Stomach (tissue), 8 donors: ENCODE measurements at regions not wholly inside any gene's neighbourhood (a gene's known extent, or its start where the extent isn't known, plus 50 kb on each side); places are given as distances from the start of the nearest gene placed in this dataset.

Source experiments
- DNase-seq, 2 donors: peaks; one replicate each; pipeline versions ENCODE4 v3.0.0 to v3.0.0-alpha.2; 2013 to 2019
- H3K27ac ChIP-seq, 5 donors: fragments of 200-600 bp in 4 of 5; sonication (generic) in 4 of 5; one replicate each; pipeline ENCODE4 v1.5.1; 2013 to 2019; ENCODE audit warnings: mild to moderate bottlenecking in 1 of 5, moderate library complexity in 1 of 5
- H3K27me3 ChIP-seq, 3 donors: fragments of 200-600 bp; sonication (generic); one replicate each; pipeline ENCODE4 v1.5.1; 2017 to 2019; ENCODE audit warnings: mixed run types in 1 of 3
- H3K36me3 ChIP-seq, 4 donors: fragments of 200-600 bp; sonication (generic); 1 replicate in 3 of 4; 2 replicates in 1 of 4; pipeline ENCODE4 v1.5.1; 2016 to 2019
- H3K4me1 ChIP-seq, 4 donors: fragments of 200-600 bp; sonication (generic); one replicate each; pipeline ENCODE4 v1.5.1; 2016 to 2019
- H3K4me3 ChIP-seq, 4 donors: fragments of 200-600 bp; sonication (generic) in 3 of 4; one replicate each; pipeline ENCODE4 v1.5.1; 2016 to 2019; ENCODE audit warnings: mild to moderate bottlenecking in 1 of 4
- H3K9me3 ChIP-seq, 4 donors: fragments of 200-600 bp; sonication (generic); one replicate each; pipeline ENCODE4 v1.5.1; 2016 to 2019
- EP300 ChIP-seq: sonication (generic); formaldehyde crosslinking; IDR thresholded peaks from one replicate; pipeline ENCODE4 v1.6.1; 2017; ENCODE audit warnings: antibody characterized with exemption
- POLR2A ChIP-seq, 4 donors: fragments of 450-650 bp; IDR thresholded peaks; one replicate each; pipeline ENCODE4 v1.6.1; 2016; ENCODE audit warnings: antibody characterized with exemption in 4 of 4, control low read depth in 2 of 4, mild to moderate bottlenecking in 1 of 4, moderate library complexity in 1 of 4
- POLR2AphosphoS5 ChIP-seq, 3 donors: sonication (generic); formaldehyde crosslinking; IDR thresholded peaks; one replicate each; pipeline ENCODE4 v1.6.1; 2016; ENCODE audit warnings: antibody characterized with exemption in 3 of 3
- WGBS, 5 donors: extraction: QIAGEN DNeasy Blood & Tissue Kit in 3 of 5; methylation state at CpG; one replicate each; pipeline versions ENCODE4 v1.1.5 to v1.1.7; 2013 to 2018; 5-methylcytosine and 5-hydroxymethylcytosine counted together
- intact Hi-C: fragments of 100-400 bp; cut with DNase I; formaldehyde crosslinking; loops from one replicate; pipeline ENCODE4 v1.15.1; 2023; ENCODE audit warnings: low total_unique reads
- TF ChIP-seq, protein P1 (sequence below), 7 experiments: fragments of 450-650 bp in 4 of 7; fragments of 200-600 bp in 3 of 7; sonication (generic) in 3 of 7; IDR thresholded peaks; one replicate each; pipeline ENCODE4 v1.5.1; 2016 to 2019; ENCODE audit warnings: antibody characterized with exemption in 7 of 7, control low read depth in 2 of 7, mild to moderate bottlenecking in 1 of 7
- donor health status: healthy with polysubstance abuse.
- donor health status: Bipolar disorder and iron deficiency.
- donor health status: healthy.

DNA sequence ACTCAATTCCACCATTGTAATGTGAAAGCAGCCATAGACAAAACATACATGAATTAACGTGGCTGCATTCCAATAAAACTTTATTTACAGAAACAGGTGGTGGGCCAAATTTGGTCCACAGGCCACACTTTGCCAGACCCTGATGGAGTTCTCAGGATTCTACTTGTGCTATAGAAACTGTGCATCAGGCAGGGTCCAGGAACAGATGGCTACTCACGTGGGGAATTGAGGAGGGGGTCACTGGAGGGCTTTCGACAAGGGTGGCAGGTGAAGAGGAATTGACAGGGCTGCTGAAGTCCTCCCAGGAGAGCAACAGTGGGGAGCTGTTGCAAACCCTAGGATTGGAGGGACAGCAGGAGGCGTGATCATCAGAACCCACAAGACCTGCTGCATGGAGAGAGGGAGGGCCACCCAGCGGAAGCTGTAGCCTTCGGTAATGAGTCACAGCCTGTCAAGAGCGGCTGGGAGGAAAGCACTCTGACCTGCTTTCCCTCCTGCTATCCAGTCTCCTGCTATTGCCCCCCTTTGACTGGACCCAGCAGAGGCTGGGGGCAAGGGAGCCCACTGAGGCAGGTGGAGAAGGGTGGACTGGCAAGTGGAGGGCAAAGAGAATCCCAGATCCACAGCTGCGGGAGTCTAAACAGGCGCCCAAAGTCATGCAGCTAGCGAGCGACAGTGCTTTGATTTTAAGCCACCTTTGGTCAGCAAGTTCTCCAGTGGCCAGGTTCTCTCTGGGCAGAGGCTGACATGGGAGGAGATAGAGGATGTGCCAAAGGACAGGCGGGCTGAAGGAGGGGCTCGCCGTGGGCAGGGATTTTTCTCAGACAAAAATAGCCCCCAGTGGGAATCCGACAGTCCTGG is 138.3 kb upstream of the SMIM23 start:
- intact Hi-C loops: no loop called here
- WGBS, 5 donors: 68 to 73% (median 69%) methylated on average over 15 of the region's 15 CpGs
- H3K27ac ChIP-seq: no peak overlapping the region
- H3K4me3 ChIP-seq: no peak overlapping the region
- peaks cover 0 to 34% (median 0%) of the 10 kb centered on the region in 3 donors for H3K27me3 ChIP-seq
- no peaks in the 10 kb centered on the region for H3K9me3 ChIP-seq
- H3K4me1 ChIP-seq: no peaks in the 10 kb centered on the region
- no peaks in the 10 kb centered on the region for H3K36me3 ChIP-seq
- DNase-seq: peak in 1 of 2 donors; percentile 69
- no peak for TF ChIP-seq EP300
- TF ChIP-seq, protein P1, sequence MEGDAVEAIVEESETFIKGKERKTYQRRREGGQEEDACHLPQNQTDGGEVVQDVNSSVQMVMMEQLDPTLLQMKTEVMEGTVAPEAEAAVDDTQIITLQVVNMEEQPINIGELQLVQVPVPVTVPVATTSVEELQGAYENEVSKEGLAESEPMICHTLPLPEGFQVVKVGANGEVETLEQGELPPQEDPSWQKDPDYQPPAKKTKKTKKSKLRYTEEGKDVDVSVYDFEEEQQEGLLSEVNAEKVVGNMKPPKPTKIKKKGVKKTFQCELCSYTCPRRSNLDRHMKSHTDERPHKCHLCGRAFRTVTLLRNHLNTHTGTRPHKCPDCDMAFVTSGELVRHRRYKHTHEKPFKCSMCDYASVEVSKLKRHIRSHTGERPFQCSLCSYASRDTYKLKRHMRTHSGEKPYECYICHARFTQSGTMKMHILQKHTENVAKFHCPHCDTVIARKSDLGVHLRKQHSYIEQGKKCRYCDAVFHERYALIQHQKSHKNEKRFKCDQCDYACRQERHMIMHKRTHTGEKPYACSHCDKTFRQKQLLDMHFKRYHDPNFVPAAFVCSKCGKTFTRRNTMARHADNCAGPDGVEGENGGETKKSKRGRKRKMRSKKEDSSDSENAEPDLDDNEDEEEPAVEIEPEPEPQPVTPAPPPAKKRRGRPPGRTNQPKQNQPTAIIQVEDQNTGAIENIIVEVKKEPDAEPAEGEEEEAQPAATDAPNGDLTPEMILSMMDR (IDR thresholded peaks at IDR 0.05): no peak
- no peak for TF ChIP-seq POLR2A (IDR thresholded peaks at IDR 0.05)
- TF ChIP-seq POLR2AphosphoS5 (IDR thresholded peaks at IDR 0.05): no peak

DNA sequence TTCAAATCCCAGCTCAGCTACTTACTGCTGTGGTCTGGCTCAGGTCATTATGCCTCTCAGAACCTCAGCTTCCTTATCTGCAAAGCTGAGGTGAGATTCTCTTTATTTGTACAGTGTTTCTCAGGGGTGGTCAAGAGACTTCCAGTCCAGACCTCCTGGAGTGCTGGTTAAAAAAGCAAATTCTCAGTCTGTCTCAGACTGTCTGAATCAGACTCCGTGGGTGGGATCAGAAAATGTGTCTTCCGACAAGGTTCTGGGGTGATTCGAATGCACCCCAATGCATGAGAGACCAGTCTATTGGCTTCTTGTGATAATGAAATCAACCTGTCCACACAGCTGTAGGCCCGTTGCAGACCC is 137.7 kb upstream of the SMIM23 start:
- no peak overlapping the region for H3K4me3 ChIP-seq
- DNase-seq: no peak
- H3K9me3 ChIP-seq: no peaks in the 10 kb centered on the region
- intact Hi-C loops: no loop called here
- H3K27me3 ChIP-seq: peaks cover 0 to 34% (median 0%) of the 10 kb centered on the region in 3 donors
- H3K27ac ChIP-seq: no peak overlapping the region
- TF ChIP-seq EP300: no peak
- TF ChIP-seq POLR2A (IDR thresholded peaks at IDR 0.05): no peak
- TF ChIP-seq POLR2AphosphoS5 (IDR thresholded peaks at IDR 0.05): no peak
- 74 to 90% (median 82%) methylated on average over 4 of the region's 4 CpGs for WGBS, 5 donors
- H3K4me1 ChIP-seq: no peaks in the 10 kb centered on the region
- no peaks in the 10 kb centered on the region for H3K36me3 ChIP-seq

DNA sequence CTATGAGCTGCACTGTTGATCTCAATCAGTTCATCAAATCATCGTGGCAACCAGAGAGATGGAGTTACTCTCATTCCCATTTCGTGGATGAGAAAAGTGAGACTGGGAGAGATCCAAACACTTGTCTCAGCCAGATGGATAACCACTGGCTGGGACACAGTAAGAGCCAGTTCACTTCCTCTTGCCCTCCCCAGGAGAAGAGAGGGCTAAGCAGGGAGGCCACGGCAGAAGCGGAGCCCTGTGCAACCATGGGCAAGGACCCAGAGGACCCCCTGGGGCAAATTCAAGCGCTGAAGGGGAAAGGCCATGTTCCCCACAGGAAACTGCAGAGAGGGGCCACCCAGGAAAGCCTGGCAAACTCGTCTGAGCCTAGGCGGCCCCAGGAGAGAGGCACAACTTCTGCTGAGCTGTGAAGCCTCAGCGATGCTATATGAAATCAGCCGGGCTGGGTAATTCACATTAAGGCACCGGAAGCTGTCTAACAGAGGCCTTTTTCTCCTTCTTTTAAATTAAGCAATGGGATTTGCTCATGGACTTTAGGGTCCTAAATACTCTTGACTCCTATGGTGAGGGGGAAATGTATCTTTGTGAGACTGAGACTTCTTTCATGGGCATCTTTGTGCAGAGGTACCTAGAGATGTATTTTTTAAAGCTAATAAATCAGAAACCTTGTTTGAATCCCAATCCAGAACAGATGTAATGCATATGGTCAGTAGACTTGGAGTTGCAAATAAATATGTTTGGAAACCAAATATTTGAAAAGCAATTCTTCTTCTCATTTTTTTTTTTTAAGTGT is 137.1 kb upstream of the SMIM23 start:
- no peaks in the 10 kb centered on the region for H3K36me3 ChIP-seq
- no peaks in the 10 kb centered on the region for H3K9me3 ChIP-seq
- no peak overlapping the region for H3K4me3 ChIP-seq
- H3K4me1 ChIP-seq: no peaks in the 10 kb centered on the region
- H3K27ac ChIP-seq: no peak overlapping the region
- no peak for DNase-seq
- TF ChIP-seq EP300 (no peak), POLR2AphosphoS5 (IDR thresholded peaks at IDR 0.05) (no peak), POLR2A (IDR thresholded peaks at IDR 0.05) (no peak)
- TF ChIP-seq, protein P1 (IDR thresholded peaks at IDR 0.05): no peak
- intact Hi-C loops: no loop called here
- 70 to 80% (median 75%) methylated on average over 10 of the region's 10 CpGs for WGBS, 5 donors
- peaks cover 0 to 32% (median 0%) of the 10 kb centered on the region in 3 donors for H3K27me3 ChIP-seq

DNA sequence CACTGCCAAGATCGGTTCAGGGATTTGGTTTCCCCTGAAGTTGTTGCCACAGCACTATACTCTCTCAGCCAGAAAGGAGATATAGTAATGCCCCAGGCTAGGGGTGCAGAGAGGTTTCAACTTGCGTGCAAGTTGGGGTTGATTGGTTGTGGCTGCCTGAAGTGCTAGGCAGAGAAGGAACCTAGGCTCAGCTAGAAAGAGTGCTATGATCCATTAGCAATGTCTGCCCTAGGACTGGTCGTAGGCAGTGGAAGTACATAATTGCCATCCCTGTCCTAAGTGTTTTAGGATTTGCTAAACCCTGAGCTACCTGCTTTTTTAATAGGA is 136.6 kb upstream of the SMIM23 start:
- Histone ChIP-seq H3K9me3 (no peaks in the 10 kb centered on the region), H3K4me3 (no peak overlapping the region), H3K36me3 (no peaks in the 10 kb centered on the region), H3K4me1 (no peaks in the 10 kb centered on the region), H3K27ac (no peak overlapping the region), H3K27me3 (peaks cover 0 to 31% (median 0%) of the 10 kb centered on the region in 3 donors)
- 65 to 72% (median 68%) methylated on average over 3 of the region's 3 CpGs for WGBS, 5 donors
- intact Hi-C loops: no loop called here
- DNase-seq: no peak
- TF ChIP-seq EP300 (no peak), POLR2A (IDR thresholded peaks at IDR 0.05) (no peak), POLR2AphosphoS5 (IDR thresholded peaks at IDR 0.05) (no peak)
- TF ChIP-seq, protein P1 (IDR thresholded peaks at IDR 0.05): no peak
